ENCODE measurements at regions not wholly inside any gene's neighbourhood (a gene's known extent, or its start where the extent isn't known, plus 50 kb on each side); places are given as distances from the start of the nearest gene placed in this dataset.

DNA sequence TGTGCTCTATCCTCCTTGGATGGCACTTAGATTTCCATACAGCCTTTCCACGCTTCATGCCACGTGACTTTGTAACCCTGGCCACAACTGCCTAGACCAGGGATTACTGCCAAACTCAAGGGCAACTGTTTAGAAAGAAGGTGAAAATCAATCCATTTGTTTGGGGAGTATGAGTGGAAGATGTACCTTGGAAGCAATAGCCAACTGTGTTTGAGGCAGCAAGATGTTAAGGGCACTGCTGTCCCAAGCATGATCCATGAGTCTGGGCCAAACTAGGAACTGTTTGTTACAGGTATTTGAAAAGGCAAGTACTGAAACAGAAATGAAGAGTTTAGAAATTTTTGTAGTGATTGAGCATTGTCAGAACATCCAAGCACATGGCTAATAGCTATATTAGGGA is 138.9 kb downstream of the CDC42EP3 start:
- H3K27me3 Mint-ChIP-seq (ENCODE audit: low read depth in 2 of 2) = no peaks in the 10 kb centered on the region
- no peaks in the 10 kb centered on the region for H3K4me1 ChIP-seq (ENCODE audit: control insufficient read depth, insufficient read depth, low read length)
- 95% methylated on average over 2 of the region's 2 CpGs for WGBS (ENCODE audit: insufficient coverage)
- peaks cover 0 to 9% of the 10 kb centered on the region in 2 donors for H3K4me1 Mint-ChIP-seq
- H3K9me3 ChIP-seq (ENCODE audit: control insufficient read depth, insufficient read depth, low read length) = no peaks in the 10 kb centered on the region
- H3K27ac Mint-ChIP-seq = no peak overlapping the region
- H3K36me3 Mint-ChIP-seq = no peaks in the 10 kb centered on the region
- no peak overlapping the region for H3K4me3 Mint-ChIP-seq
- H3K4me3 ChIP-seq (ENCODE audit: low read length) = no peak overlapping the region
- H3K27me3 ChIP-seq (ENCODE audit: control insufficient read depth, insufficient read depth, low read length) = no peaks in the 10 kb centered on the region
- DNase-seq (no peak), ATAC-seq (no peak)
- no peak overlapping the region for H3K27ac ChIP-seq (ENCODE audit: low read length)
- TF ChIP-seq, protein P1, sequence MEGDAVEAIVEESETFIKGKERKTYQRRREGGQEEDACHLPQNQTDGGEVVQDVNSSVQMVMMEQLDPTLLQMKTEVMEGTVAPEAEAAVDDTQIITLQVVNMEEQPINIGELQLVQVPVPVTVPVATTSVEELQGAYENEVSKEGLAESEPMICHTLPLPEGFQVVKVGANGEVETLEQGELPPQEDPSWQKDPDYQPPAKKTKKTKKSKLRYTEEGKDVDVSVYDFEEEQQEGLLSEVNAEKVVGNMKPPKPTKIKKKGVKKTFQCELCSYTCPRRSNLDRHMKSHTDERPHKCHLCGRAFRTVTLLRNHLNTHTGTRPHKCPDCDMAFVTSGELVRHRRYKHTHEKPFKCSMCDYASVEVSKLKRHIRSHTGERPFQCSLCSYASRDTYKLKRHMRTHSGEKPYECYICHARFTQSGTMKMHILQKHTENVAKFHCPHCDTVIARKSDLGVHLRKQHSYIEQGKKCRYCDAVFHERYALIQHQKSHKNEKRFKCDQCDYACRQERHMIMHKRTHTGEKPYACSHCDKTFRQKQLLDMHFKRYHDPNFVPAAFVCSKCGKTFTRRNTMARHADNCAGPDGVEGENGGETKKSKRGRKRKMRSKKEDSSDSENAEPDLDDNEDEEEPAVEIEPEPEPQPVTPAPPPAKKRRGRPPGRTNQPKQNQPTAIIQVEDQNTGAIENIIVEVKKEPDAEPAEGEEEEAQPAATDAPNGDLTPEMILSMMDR (IDR thresholded peaks at IDR 0.05) = no peak
- H3K36me3 ChIP-seq (ENCODE audit: control insufficient read depth, insufficient read depth, low read length) = no peaks in the 10 kb centered on the region
- H3K9me3 Mint-ChIP-seq = no peaks in the 10 kb centered on the region
- intact Hi-C loops (cut with micrococcal nuclease) = no loop called here

DNA sequence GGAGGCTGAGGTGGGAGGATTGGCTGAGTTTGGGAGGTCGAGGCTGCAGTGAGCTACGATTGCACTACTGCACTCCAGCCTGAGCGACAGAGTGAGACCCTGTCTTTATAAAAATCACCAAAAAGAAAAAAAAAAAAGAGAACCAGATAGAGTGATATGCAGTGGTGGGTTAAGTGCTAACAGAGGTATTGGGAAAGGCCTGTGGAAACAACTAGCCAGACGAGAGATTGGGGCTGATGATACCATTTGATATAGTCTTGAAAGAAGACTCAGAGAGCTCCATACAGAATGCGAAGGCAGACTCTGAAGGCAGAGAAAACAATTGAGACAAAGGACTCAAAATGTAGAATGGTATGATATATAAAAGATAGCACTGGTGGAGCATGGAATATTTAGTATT is 134.1 kb downstream of the CDC42EP3 start:
- no peak overlapping the region for H3K4me3 ChIP-seq (ENCODE audit: low read length)
- TF ChIP-seq, protein P1 (IDR thresholded peaks at IDR 0.05) = no peak
- ATAC-seq = no peak
- H3K36me3 ChIP-seq (ENCODE audit: control insufficient read depth, insufficient read depth, low read length) = no peaks in the 10 kb centered on the region
- no peaks in the 10 kb centered on the region for H3K9me3 Mint-ChIP-seq
- WGBS (ENCODE audit: insufficient coverage) = 100% methylated on average over 5 of the region's 5 CpGs
- peaks cover 0 to 17% of the 10 kb centered on the region in 2 donors for H3K27me3 Mint-ChIP-seq (ENCODE audit: low read depth in 2 of 2)
- intact Hi-C loops (cut with micrococcal nuclease) = no loop called here
- no peaks in the 10 kb centered on the region for H3K4me1 ChIP-seq (ENCODE audit: control insufficient read depth, insufficient read depth, low read length)
- no peak overlapping the region for H3K4me3 Mint-ChIP-seq
- H3K27ac Mint-ChIP-seq = no peak overlapping the region
- no peaks in the 10 kb centered on the region for H3K9me3 ChIP-seq (ENCODE audit: control insufficient read depth, insufficient read depth, low read length)
- peaks cover 0 to 9% of the 10 kb centered on the region in 2 donors for H3K4me1 Mint-ChIP-seq
- no peak overlapping the region for H3K27ac ChIP-seq (ENCODE audit: low read length)
- H3K27me3 ChIP-seq (ENCODE audit: control insufficient read depth, insufficient read depth, low read length) = no peaks in the 10 kb centered on the region
- H3K36me3 Mint-ChIP-seq = no peaks in the 10 kb centered on the region
- DNase-seq = no peak

DNA sequence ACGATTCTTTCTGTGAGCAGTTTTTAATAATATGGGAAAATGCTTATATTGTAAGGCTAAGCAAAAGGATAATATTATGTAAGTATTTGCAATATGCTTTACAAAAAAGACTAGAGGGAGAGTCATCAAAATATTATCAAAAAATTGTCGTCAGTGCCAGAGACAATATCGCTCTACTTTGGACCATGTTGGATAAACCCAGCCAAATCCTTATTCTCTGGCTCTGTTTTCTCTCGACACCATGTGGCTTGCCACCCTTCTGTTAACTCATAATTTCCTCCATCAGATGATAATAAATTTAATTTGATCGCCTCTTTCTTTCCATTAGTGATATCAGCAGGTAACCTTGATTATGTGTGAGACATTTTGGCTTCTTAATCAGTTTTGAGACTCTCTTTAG is 129.9 kb downstream of the CDC42EP3 start:
- no peaks in the 10 kb centered on the region for H3K36me3 Mint-ChIP-seq
- no peaks in the 10 kb centered on the region for H3K36me3 ChIP-seq (ENCODE audit: control insufficient read depth, insufficient read depth, low read length)
- TF ChIP-seq, protein P1 (IDR thresholded peaks at IDR 0.05) = no peak
- 98% methylated on average over 3 of the region's 5 CpGs for WGBS (ENCODE audit: insufficient coverage)
- intact Hi-C loops (cut with micrococcal nuclease) = no loop called here
- DNase-seq (no peak), ATAC-seq (no peak)
- H3K9me3 Mint-ChIP-seq = no peaks in the 10 kb centered on the region
- peaks cover 2 to 23% of the 10 kb centered on the region in 2 donors for H3K27me3 Mint-ChIP-seq (ENCODE audit: low read depth in 2 of 2)
- no peak overlapping the region for H3K4me3 Mint-ChIP-seq
- no peaks in the 10 kb centered on the region for H3K4me1 ChIP-seq (ENCODE audit: control insufficient read depth, insufficient read depth, low read length)
- H3K27ac ChIP-seq (ENCODE audit: low read length) = no peak overlapping the region
- H3K4me1 Mint-ChIP-seq = peaks cover 0 to 5% of the 10 kb centered on the region in 2 donors
- no peak overlapping the region for H3K27ac Mint-ChIP-seq
- no peak overlapping the region for H3K4me3 ChIP-seq (ENCODE audit: low read length)
- H3K27me3 ChIP-seq (ENCODE audit: control insufficient read depth, insufficient read depth, low read length) = no peaks in the 10 kb centered on the region
- no peaks in the 10 kb centered on the region for H3K9me3 ChIP-seq (ENCODE audit: control insufficient read depth, insufficient read depth, low read length)

DNA sequence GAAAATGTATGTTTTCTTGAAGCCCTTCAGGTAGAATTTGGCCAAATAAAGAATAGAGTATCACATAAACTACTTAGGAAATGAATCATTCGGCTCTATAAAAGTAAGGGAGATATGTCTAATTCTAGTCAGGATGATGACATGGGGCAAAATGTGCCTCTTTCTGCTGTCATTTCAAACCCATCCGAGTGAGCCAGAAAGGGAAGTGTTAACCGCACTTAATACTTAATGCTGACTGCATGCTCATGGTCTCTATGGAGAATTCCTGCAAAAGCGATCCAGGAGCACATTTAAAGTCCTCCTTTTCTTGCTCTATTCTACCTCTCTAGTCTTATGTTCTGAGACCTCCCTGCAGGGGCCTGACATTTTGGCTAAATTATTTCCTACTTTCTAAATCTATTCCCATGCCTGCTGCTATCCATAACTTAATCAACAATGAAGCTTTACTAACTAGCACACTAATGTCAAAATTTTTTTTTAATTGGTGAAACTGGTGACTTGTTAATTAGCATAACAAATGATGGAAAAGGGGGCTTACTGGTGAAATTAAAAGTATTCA is 127.4 kb downstream of the CDC42EP3 start:
- H3K27me3 ChIP-seq (ENCODE audit: control insufficient read depth, insufficient read depth, low read length) = no peaks in the 10 kb centered on the region
- H3K4me1 Mint-ChIP-seq = peaks cover 0 to 17% of the 10 kb centered on the region in 2 donors
- WGBS (ENCODE audit: insufficient coverage) = 92% methylated on average over 4 of the region's 4 CpGs
- DNase-seq = no peak
- H3K9me3 ChIP-seq (ENCODE audit: control insufficient read depth, insufficient read depth, low read length) = no peaks in the 10 kb centered on the region
- H3K27ac ChIP-seq (ENCODE audit: low read length) = no peak overlapping the region
- H3K36me3 ChIP-seq (ENCODE audit: control insufficient read depth, insufficient read depth, low read length) = no peaks in the 10 kb centered on the region
- peaks cover 2 to 16% of the 10 kb centered on the region in 2 donors for H3K27me3 Mint-ChIP-seq (ENCODE audit: low read depth in 2 of 2)
- H3K9me3 Mint-ChIP-seq = no peaks in the 10 kb centered on the region
- H3K4me1 ChIP-seq (ENCODE audit: control insufficient read depth, insufficient read depth, low read length) = no peaks in the 10 kb centered on the region
- no peak overlapping the region for H3K4me3 ChIP-seq (ENCODE audit: low read length)
- H3K27ac Mint-ChIP-seq = no peak overlapping the region
- no peaks in the 10 kb centered on the region for H3K36me3 Mint-ChIP-seq
- no peak for ATAC-seq
- intact Hi-C loops (cut with micrococcal nuclease) = no loop called here
- no peak overlapping the region for H3K4me3 Mint-ChIP-seq
- TF ChIP-seq, protein P1 (IDR thresholded peaks at IDR 0.05) = no peak
